NCI-H526 (cell line): ENCODE measurements at regions not wholly inside any gene's neighbourhood (a gene's known extent, or its start where the extent isn't known, plus 50 kb on each side); places are given as distances from the start of the nearest gene placed in this dataset.

ENCODE experiments used
- DNase-seq, 2 experiments: peaks; one replicate each; lab custom pipeline; 2025; lab: John Stamatoyannopoulos, UW

DNA sequence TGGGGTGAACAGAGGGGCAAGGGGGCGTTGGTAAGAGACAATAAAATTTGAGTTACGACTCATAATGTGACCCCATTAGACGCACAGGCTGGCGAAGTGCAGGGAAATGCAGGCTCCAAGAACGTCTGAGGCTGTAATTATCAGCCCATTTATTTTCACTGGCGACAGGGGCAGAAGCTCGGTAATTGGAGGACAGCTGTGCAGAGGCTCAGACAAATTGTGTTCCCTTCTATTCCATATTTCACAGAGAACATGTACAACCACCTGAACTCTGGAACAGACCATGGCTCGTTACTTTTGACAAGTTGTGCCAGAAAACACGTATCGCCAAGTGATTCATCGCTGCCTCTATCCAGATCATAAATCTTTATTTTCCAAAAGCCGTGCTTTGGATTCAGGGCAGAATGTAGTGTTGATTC is 137.3 kb upstream of the FRMD4A start:
- DNase-seq, result no peak

DNA sequence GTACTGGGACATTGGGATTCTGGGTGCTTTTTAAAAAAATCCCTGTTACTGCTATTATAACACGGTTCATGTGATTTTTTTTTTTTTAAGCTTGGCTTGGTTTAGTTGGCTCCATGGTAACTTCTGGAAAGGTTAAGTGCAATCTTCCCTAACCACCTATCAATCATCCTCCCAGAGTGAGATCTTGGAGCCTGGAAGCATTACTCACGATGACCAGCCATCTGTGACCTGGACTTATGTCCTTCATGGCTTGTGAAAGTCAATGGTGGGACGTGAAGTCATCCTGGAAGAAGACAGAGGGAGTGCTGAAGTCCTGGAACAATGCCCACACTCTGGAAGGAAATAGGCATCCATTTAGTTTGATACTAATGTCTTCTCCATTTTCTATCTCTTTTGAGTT is 135.5 kb upstream of the FRMD4A start:
- no peak for DNase-seq

DNA sequence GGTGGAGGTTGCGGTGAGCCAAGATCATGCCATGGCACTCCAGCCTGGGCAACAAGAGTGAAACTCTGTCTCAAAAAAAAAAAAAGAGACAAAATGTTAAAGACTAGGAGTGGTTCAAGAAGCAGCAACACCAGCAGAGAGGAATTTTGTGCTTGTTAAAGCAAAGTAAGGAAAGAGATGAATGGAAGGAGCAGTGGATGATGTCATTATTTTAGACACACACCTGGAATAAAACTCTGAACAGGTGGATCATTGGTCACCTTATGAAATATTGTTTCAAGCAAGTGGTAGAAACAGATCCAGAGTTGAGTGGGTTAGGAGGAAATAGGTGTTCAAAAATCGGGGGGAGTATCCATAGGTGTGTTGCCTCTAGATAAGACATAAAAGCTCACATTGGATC is 129.7 kb upstream of the FRMD4A start:
- no peak for DNase-seq

DNA sequence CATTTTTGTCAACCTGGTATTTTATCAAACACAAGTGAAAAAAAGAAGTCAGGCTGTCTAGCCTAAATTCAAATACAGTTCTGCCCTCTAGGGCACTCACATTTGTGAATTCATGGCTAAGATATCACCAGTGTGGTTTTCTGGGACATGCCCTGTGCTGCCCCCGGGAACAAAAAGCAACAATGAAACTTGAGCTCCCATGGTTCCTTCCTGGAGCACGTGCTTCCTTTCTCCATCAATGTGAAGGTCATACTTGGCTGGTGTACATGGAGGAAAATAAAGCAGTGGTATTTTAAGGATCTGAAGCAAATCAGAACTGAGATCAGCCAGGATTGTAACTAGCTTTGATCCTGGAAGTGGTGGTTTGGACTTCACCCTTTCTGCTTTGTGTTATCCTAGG is 128.9 kb upstream of the FRMD4A start:
- no peak for DNase-seq

DNA sequence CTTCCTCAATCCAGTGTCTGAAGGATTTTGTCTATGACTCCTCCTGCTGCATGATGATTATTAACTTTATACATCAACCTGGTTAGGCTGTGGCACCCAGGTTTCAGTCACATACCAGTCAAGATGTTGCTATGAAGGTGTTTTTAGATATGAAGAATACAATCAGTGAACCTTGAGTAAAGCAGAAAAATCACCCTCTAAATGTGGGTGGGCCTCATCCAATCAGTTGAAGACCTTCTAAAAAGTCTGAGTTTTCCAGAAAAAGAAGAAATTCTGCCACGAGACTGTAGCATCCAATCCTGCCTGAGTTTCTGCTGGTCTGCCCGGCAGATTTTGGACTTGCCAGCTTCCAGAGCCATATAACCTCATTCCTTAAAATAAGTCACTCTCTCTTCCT is 126.1 kb upstream of the FRMD4A start:
- no peak for DNase-seq

DNA sequence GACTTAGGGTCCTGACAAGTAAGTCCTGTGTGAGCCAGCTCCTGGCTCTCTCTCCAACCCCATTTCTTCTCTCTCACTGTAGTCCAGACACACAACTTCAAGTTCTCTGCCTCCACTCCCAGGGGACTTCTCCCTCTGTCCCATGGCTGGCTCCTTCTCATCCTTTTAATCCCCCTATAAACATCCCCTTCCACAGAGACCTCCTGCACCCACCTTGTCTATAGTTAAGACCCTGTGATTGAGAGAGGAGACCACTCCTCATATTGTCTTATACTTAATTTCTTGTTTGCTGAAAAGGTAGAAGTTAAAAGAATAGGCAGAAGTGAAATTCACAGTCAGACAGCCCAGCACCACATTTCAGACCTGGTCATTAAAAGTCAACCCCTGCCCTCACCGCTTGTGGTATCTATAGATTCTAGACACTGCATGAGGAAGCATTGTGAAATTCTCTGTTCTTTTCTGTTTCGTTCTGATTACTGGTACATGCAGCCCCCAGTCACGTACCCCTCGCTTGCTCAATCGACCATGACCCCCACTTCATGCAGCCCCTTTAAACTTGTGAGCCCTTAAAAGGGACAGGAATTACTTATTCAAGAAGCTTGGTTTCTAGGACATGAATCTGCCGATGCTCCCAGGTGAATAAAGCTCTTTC is 125.6 kb upstream of the FRMD4A start:
- no peak for DNase-seq

DNA sequence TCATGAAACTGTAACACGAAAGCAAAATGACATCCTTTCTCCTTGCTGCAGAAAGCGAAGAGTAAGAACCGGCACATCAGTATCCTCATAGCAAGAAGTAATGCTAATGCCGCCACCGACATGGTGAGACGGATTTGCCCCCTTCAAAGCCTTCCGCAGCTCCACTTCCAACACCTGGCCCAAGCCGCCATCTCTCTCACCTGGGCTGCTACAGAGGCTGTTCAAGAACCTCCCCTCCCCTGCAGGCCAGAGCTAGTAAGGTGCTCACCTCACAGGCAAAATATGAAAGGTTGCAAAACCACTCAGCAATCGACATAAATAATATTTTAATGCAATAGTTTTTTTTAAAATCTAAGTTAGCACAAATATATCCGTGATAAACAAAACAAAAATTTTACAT is 123.9 kb upstream of the FRMD4A start:
- no peak for DNase-seq

DNA sequence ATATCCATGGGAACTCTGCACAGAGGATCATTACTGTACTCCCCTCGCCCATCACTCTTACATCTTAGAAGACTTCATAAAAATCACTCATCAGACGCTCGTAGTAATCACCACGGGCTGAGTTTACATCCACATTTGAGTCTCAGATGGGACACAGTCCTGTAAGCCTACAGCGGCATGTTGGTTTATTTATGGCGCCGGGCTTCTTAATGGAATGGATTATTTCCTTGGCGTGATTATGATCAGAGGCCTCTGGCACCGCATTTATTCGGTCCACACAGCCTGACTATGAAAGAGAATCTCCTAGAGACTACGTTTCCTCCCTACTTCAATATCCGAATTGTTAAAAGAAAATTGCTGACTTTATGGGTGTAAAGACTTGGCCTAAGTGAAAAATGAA is 123.5 kb upstream of the FRMD4A start:
- DNase-seq, result no peak

DNA sequence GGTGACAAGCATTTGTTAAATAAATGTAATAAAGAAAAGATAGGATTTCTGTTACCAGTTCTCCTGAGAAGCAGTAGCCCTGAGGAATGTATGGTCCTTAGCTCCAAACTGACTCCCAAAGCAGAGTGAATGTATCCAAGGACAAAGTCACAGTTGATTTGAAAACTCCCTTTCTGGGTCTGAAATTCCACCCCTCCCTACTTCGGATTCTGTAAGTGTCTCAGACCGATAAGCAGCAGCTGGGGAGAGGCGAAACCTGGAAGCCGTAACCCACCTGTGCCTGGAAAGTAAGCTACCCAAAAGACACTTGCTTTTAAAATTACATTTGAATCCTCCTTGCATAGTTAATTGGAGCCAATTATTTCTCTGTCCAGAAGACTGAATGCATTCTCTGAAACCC is 122.9 kb upstream of the FRMD4A start:
- DNase-seq, result no peak

DNA sequence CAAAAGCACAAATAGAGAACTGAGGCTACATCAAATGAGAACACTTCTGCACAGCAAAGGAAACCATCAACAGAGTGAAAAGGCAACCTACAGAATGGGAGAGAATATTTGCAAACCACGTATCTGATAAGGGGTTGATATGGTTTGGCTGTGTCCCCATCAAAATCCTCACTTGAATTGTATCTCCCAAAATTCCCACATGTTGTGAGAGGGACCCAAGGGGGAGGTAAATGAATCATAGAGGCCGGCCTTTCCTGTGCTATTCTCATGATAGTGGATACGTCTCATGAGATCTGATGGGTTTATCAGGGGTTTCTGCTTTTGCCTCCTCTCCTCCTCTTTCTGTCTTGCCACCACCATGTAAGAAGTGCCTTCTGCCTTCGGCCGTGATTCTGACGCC is 120.6 kb upstream of the FRMD4A start:
- DNase-seq, result no peak

DNA sequence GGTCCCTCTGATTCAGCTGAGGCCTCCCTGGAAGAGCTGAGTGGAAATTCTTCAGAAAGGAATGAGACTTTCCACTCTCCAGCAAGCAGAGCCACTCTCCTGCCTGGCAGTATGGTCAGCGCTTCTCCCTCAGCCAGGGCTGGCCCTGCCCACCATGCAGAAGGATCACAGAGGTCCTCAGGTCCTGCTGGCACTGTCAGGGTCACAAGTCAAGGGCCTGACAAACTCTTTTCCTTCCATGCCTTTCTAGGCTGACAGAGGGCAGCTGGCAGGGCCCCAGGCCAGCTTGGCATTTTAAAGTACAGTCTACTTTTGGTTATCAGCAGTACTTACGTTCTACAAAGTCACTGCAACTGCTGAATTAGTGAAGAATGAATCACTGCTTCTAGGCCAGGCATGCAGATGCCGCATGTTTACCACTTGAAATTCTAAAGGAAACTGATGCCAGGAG is 119.3 kb upstream of the FRMD4A start:
- no peak for DNase-seq

DNA sequence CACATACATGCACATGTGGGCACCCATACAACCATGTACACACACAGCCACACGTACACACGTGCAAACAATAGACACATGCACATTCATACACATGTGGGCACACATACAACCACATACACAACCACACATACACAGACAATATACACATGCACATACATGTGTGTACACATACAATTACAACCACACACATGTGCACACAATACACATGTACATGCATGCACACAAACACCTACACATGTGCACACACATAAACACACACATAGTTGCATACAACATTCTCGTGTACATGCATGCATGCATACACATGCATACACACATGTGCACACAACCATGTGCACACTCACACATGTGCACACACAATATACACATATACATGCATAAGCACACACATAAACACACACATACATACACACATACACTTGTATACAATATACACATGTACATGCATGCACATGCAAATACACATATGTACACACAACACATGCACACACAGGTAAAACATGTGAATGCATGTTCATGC is 118.6 kb upstream of the FRMD4A start:
- DNase-seq, result no peak

DNA sequence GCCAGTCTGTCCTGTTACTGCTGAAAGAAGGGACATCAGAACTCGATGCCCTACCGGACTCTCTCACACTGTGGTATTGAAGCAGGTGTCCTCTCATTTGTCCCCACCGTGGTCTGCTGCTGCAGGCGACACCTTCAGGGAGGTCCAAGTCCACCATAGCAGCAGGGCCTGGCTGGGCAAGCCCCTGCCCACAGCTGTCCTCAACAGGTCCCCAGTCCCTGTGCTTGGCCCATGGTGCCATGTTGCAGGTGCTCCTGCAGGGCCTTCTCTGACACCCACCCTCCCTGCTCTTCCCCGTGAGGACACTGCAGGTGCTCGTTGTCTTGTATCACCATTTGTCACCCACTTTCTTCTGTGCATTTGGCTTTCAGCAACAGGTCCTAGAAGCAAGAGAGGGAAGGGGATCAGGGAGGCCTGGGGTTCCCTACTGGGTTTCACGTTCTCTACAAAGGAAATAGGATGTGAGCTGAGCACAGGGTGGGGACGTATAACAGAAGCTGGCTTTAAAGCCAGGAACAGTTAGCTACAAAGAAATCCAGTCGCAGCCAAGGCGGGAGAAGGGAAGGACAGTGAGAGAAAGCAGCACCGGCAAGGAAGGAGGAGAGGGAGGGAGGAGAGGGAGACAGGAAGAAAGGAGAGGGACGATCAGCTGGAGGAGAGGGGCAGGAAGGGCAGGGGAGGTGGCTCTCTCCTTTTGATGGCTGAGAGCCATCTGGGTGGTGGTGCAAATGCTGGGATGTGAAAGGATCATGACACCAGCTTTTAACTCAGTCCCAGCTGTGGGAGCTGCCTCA is 117.7 kb upstream of the FRMD4A start:
- no peak for DNase-seq

DNA sequence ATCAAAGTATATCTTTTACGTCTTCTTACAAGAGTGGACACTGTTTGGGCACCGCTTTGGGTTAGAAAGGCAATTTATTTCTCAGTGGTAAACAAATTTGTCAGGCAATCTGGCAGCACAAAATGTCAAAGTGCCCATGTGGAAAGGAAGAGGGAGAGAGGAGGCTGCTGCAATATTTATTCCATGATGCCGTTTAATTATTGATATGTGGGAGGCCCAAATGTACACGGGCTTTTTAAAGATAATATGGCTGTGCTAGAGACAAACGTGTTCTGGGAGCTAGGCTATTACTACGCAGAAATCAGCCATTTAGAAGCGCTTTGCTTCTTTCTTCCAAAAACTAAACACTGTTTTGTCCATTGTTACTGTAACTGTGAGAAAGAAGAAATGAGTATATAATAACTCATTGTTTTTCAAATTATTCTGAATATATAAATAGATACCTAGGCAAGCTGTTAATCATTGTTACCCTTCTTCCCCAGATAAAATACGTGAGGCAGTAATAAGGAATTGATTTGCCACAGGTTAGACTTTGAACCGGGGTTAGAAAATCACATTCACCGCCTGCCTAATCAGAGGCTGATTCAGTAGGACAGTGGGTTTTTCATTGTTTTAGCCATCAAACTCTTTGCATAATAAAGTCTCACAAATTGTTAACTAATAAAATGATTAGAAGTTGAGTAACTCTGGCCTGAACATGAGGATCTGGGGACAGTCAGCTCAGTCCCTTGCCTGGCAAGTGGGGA is 116.5 kb upstream of the FRMD4A start:
- no peak for DNase-seq

DNA sequence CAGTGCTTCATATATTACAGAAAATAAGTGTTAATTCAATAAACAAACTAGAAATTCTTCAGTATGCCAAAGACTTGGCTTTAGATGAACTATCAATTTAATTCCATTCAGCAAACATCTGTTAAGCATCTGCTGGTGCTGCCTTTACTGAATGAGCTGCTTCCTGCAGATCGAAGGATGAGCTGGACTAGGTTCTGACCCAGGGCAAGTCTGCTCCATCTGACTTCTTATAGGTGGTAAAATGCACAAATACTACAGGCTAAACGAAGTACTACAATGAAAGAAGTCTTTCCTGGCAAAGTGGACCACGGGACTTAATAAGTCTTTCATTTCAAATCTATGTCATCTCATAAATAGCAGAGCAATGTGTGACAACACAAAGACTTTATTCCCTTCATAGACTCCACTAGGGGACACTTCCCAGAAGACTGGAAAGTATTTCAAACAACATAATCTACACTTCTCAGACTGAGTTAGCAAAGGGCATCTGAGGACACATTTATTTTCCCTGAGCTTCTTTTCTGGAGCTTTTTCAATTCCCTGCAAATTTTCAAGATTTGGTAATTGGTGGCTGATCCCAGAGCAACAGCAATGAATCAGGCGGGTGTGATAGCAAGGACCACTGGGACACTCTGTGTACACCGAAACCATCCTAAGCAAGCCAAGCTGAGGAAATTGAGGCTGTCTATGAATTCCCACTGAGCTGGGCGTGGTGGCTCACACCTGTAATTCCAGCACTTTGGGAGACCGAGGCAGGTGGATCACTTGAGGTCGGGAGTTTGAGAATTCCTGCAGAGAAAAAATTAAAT is 108.9 kb upstream of the FRMD4A start:
- DNase-seq, result no peak

DNA sequence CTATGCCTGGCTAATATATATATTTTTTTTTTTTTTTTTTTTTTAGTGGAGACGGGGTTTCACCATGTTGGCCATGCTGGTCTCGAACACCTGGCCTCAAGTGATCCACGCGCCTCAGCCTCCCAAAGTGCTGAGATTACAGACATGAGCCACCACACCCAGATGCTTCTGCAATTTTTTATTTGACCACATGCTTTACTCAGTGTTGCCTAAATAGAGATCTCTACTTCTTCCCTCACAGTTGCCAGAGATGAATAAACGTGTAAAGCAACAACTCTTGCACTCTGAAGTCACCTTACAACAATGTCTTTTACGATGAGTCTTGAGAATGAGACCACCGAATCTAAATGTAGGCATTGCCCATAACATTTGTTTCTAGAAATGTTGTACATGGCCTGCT is 107.9 kb upstream of the FRMD4A start:
- no peak for DNase-seq

DNA sequence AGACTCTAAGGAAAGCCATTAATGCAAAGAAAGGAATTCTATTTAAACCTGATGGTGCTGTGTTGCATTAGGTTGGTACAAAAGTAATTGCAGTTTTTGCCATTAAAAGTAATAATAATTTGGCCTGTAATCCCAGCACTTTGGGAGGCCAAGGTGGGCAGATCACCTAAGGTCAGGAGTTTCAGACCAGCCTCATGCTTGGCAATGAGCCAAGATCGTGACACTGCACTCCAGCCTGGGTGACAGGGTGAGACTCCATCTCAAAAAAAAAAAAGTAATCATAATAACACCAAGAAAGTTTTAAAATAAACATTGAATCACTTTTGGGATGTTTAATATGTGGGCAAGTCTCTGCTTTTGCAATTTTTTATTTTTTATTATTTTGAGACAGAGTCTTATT is 107.3 kb upstream of the FRMD4A start:
- DNase-seq, result no peak

DNA sequence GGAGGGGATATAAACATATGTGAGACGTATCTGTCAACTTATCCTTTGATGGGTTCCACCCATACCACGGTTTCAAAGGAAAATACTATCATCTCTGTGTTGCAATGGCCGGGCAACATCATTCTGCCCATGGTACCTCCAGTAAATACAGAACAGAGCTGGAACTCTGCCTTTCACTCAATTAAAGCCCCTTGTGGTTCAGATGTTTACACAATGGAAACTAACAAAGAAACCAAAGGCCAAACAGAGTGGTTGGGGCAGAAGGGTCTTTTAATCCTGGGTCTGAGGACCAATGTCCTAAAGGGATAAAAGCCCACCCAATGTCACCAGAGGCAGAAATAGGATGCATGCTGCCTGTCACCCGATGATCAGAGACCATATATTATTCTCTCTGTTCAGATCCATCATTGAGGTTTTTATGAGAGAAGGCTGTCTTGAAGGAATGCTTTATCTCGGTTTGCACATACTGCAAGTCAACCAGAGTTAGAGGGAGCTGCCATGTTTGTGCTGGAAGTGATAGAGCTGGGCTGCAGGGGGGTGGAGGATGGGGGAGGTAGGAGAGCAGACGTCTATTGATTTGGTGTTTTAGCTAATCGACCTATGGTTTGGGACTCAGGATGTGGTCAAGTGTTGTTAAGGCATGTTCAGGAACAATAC is 105.4 kb upstream of the FRMD4A start:
- no peak for DNase-seq

DNA sequence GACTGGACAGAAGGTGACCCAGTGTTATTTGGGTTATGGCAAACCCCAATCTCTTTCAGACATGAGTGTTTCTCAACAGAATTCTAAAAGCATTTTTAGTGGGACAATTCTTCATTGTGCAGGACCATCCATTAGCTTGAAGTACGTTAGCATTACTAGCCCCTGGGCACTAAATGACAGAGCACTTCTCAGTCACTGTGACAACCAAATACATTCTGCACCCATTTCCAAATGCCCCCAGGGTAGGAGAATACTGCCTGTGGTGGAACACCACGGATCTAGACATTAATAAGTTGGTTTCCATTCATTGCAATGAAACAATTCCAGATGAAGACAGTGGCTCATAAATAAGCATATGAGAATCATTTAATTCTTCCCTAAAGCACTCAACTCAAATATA is 102.4 kb upstream of the FRMD4A start:
- no peak for DNase-seq

DNA sequence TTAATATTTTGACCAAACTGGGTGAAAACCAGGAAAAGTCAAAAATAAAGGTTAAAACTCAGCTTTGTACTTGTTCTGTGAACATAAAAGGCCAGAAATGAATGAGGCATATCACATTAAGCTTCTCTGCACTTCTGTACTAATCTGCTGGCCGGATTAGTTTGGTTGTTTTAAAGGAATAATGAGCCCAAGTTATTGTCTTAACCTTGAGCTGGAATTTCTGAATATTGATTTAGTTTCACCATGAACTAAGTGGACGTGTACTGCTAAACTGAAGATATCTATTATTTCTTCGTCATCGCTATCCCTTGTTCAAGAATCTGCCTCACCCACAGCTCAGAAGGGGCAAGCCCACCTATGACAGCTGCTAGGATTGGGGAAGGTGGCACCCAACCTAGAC is 101.1 kb upstream of the FRMD4A start:
- DNase-seq, result no peak

DNA sequence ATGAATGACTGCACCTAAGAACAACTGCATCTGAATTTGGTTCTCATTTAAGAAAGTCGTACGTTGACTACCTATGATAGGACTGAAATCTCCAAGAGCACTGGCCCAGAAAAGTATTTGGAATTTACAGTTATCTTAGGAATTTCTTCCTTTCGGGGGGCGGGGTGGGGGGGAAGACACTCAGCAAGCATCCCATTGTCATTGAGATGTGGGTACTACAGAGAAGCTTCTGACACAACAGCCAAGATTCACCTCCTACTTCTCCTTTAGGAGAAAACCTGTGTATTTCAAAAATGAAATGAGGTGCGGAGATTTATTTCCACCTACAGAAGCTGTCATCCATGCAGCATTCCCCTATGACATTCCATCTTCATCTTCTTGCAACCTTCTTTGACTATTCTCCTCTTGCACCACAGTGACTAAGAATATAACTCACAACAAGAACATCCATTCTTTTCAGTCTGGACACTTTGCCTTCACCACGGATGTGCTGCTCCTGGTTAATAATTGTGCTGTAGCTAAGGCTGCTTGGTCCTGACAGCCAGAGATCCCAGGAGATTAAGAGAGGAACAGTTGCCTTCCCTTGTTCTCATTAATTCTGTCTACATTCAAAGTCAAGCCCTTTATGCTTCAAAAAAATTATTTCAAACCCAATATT is 98.4 kb upstream of the FRMD4A start:
- no peak for DNase-seq
